HepG2 (cell line): ENCODE measurements at regions not wholly inside any gene's neighbourhood (a gene's known extent, or its start where the extent isn't known, plus 50 kb on each side); places are given as distances from the start of the nearest gene placed in this dataset.

Source experiments
- ATAC-seq: fragments of 200-7000 bp; cut with Tn5 transposase; 3 replicates; pipeline ENCODE4 v1.9.1; 2020; ENCODE audit warnings: mild to moderate bottlenecking, moderate library complexity
- BruUV-seq: library from RNA; stranded (reverse); fragments of 400-500 nt; replicated peaks from 2 replicates; lab custom pipeline; 2021; lab: Mats Ljungman, UMichigan
- CTCF ChIA-PET: fragments of 300-600 bp; formaldehyde crosslinking; extraction: SDS; loops from one replicate; lab custom pipeline; 2021; ENCODE audit warnings: low total read pairs, inconsistent platforms, low intra/inter-chr PET ratio; lab: Yijun Ruan, JAX
- POLR2A ChIA-PET: fragments of 350-600 bp; sonication (Branson Sonifier 250); formaldehyde crosslinking; loops from one replicate; lab custom pipeline; 2020; ENCODE audit warnings: antibody characterized with exemption, inconsistent platforms; lab: Yijun Ruan, JAX
- DNase-seq: peaks from one replicate; pipeline ENCODE4 v3.0.0-alpha.2; 2015; ENCODE audit warnings: low spot score
- FAIRE-seq: peaks from 3 replicates; lab custom pipeline; 2011; peaks lifted over from hg19 to GRCh38; lab: Jason Lieb, UNC
- H2AFZ ChIP-seq: one replicate; pipeline ENCODE4 v1.6.1; 2011; ENCODE audit warnings: low read length, inconsistent platforms
- H3K27ac ChIP-seq: fragments of 300-600 bp; 3 replicates; pipeline ENCODE4 v1.8.0; 2011; ENCODE audit warnings: mixed run types, mild to moderate bottlenecking, mixed read lengths, low read length, inconsistent platforms; ENCODE audit not compliant: insufficient read depth; ENCODE audit errors: extremely low read length
- H3K27me3 ChIP-seq, 2 experiments: fragments of 200-600 bp in 1 of 2; 2 replicates in 1 of 2; 3 replicates in 1 of 2; pipeline versions ENCODE4 v1.6.0 to v1.8.0; 2011; ENCODE audit warnings: low read length in 2 of 2, mild to moderate bottlenecking in 2 of 2, moderate library complexity in 2 of 2, inconsistent platforms in 1 of 2; ENCODE audit not compliant: insufficient read depth in 2 of 2, control insufficient read depth in 1 of 2
- H3K36me3 ChIP-seq, 2 experiments: fragments of 200-600 bp in 1 of 2; replicated peaks in 1 of 2; 2 replicates in 1 of 2; 3 replicates in 1 of 2; pipeline versions ENCODE4 v1.5.1 to v1.8.0; 2011; ENCODE audit warnings: low read length in 2 of 2, inconsistent platforms in 1 of 2; ENCODE audit not compliant: insufficient read depth in 2 of 2, control insufficient read depth in 1 of 2
- H3K4me1 ChIP-seq: 2 replicates; pipeline ENCODE4 v1.5.1; 2012; ENCODE audit warnings: low read length, inconsistent platforms; ENCODE audit not compliant: insufficient read depth
- H3K4me2 ChIP-seq: 2 replicates; pipeline ENCODE4 v1.6.0; 2011; ENCODE audit warnings: low read depth, low read length, inconsistent platforms
- H3K4me3 ChIP-seq, 3 experiments: fragments of 200-600 bp in 1 of 3; sonication (generic), shearing (Covaris generic) in 1 of 3; replicated peaks in 1 of 3; 2 replicates each; pipeline ENCODE4 v1.5.1; 2011 to 2016; ENCODE audit warnings: low read length in 3 of 3, inconsistent platforms in 2 of 3, low read depth in 2 of 3, mild to moderate bottlenecking in 2 of 3, control low read depth in 1 of 3, mixed read lengths in 1 of 3; ENCODE audit not compliant: insufficient read depth in 1 of 3
- H3K79me2 ChIP-seq: one replicate; pipeline ENCODE4 v1.6.1; 2011; ENCODE audit warnings: low read length, inconsistent platforms; ENCODE audit not compliant: insufficient read depth
- H3K9ac ChIP-seq: 2 replicates; pipeline ENCODE4 v1.6.0; 2011; ENCODE audit warnings: mild to moderate bottlenecking, low read depth, low read length, inconsistent platforms; ENCODE audit not compliant: insufficient read depth
- H3K9me3 ChIP-seq: 2 replicates; pipeline ENCODE4 v1.5.1; 2012; ENCODE audit warnings: mild to moderate bottlenecking, low read length
- H4K20me1 ChIP-seq: 2 replicates; pipeline ENCODE4 v1.6.0; 2011; ENCODE audit warnings: inconsistent platforms, mild to moderate bottlenecking, low read length, moderate library complexity; ENCODE audit not compliant: insufficient read depth
- EEA1 ChIP-seq: sonication (generic); formaldehyde crosslinking; IDR thresholded peaks from 2 replicates; pipeline ENCODE4 v1.5.1; 2020; ENCODE audit warnings: mild to moderate bottlenecking, missing genetic modification reagents, borderline replicate concordance
- EED ChIP-seq: sonication (generic); formaldehyde crosslinking; IDR thresholded peaks from 2 replicates; pipeline ENCODE4 v1.5.0; 2020; ENCODE audit warnings: mild to moderate bottlenecking, missing genetic modification reagents
- GFI1 ChIP-seq: sonication (generic); formaldehyde crosslinking; IDR thresholded peaks from 2 replicates; pipeline ENCODE4 v1.5.0; 2020; ENCODE audit warnings: missing genetic modification reagents, mild to moderate bottlenecking, borderline replicate concordance
- HINFP ChIP-seq: sonication (generic); formaldehyde crosslinking; IDR thresholded peaks from 2 replicates; pipeline ENCODE4 v1.4.0; 2020; ENCODE audit warnings: low read depth, mild to moderate bottlenecking, missing genetic modification reagents
- POGK ChIP-seq: sonication (generic); formaldehyde crosslinking; conservative IDR thresholded peaks from 2 replicates; pipeline ENCODE4 v1.8.0; 2022; ENCODE audit warnings: mild to moderate bottlenecking, moderate library complexity, missing genetic modification reagents
- SUZ12 ChIP-seq: fragments of 150-350 bp; IDR thresholded peaks from 2 replicates; pipeline ENCODE4 v1.6.1; 2014; ENCODE audit warnings: low read depth, low read length
- TP53 ChIP-seq: sonication (generic); formaldehyde crosslinking; conservative IDR thresholded peaks from 2 replicates; pipeline ENCODE4 v1.4.0; 2020; ENCODE audit warnings: missing genetic modification reagents
- ZGPAT ChIP-seq: IDR thresholded peaks from 2 replicates; pipeline ENCODE4 v1.6.1; 2016; ENCODE audit warnings: mild to moderate bottlenecking
- ZNF275 ChIP-seq: sonication (generic); formaldehyde crosslinking; IDR thresholded peaks from 2 replicates; pipeline ENCODE4 v1.8.0; 2022; ENCODE audit warnings: missing genetic modification reagents, mild to moderate bottlenecking, inconsistent platforms, borderline replicate concordance
- ZNF776 ChIP-seq: sonication (generic); formaldehyde crosslinking; IDR thresholded peaks from 2 replicates; pipeline ENCODE4 v1.4.0; 2020; ENCODE audit warnings: mild to moderate bottlenecking, missing genetic modification reagents
- ZNF788 ChIP-seq: sonication (generic); formaldehyde crosslinking; IDR thresholded peaks from 2 replicates; pipeline ENCODE4 v1.5.0; 2020; ENCODE audit warnings: mild to moderate bottlenecking, missing genetic modification reagents, borderline replicate concordance
- WGBS: methylation state at CpG from one replicate; pipeline ENCODE4 v1.1.6; 2017; ENCODE audit warnings: low lambda C conversion rate; 5-methylcytosine and 5-hydroxymethylcytosine counted together
- in situ Hi-C: cut with HindIII; loops from 2 replicates; pipeline ENCODE4 v1.10.0; 2017; ENCODE audit warnings: low pct_unique_long_range_greater_than_20kb; ENCODE audit not compliant: extremely low pct_ligation_motif_present
- intact Hi-C: fragments of 100-400 bp; cut with micrococcal nuclease; formaldehyde crosslinking; loops from one replicate; pipeline ENCODE4 v1.10.0; 2022; ENCODE audit not compliant: unreplicated experiment
- TF ChIP-seq, protein P1 (sequence below): sonication (generic); formaldehyde crosslinking; IDR thresholded peaks from 2 replicates; pipeline ENCODE4 v1.4.0; 2020; ENCODE audit warnings: missing genetic modification reagents
- TF ChIP-seq, protein P2 (sequence below): sonication (generic); formaldehyde crosslinking; IDR thresholded peaks from 2 replicates; pipeline ENCODE4 v1.5.0; 2020; ENCODE audit warnings: missing genetic modification reagents

GRCh38 chr6:90676516-90677300 is 89.8 kb upstream of the MAP3K7 start:
- no peak overlapping the region for H3K4me3 ChIP-seq
- H3K79me2 ChIP-seq = no peaks in the 10 kb centered on the region
- H4K20me1 ChIP-seq = no peaks in the 10 kb centered on the region
- CTCF ChIA-PET = no interaction called here
- WGBS = 2% methylated on average over 7 of the region's 7 CpGs
- no peaks in the 10 kb centered on the region for H3K9me3 ChIP-seq
- H3K36me3 ChIP-seq = no peaks in the 10 kb centered on the region
- no peak overlapping the region for H3K27ac ChIP-seq
- no peak overlapping the region for H3K9ac ChIP-seq
- POLR2A ChIA-PET = no interaction called here
- ATAC-seq (no peak), DNase-seq (no peak), FAIRE-seq (no peak)
- BruUV-seq = no TSS peak
- intact Hi-C loops = no loop called here
- in situ Hi-C loops = no loop called here
- H3K4me2 ChIP-seq = no peak overlapping the region
- no peak overlapping the region for H2AFZ ChIP-seq
- H3K27me3 ChIP-seq = peaks cover 0 to 11% of the 10 kb centered on the region in 2 experiments; a peak in 1 of 5 replicates
- H3K4me1 ChIP-seq = no peaks in the 10 kb centered on the region
- TF ChIP-seq, protein P1, sequence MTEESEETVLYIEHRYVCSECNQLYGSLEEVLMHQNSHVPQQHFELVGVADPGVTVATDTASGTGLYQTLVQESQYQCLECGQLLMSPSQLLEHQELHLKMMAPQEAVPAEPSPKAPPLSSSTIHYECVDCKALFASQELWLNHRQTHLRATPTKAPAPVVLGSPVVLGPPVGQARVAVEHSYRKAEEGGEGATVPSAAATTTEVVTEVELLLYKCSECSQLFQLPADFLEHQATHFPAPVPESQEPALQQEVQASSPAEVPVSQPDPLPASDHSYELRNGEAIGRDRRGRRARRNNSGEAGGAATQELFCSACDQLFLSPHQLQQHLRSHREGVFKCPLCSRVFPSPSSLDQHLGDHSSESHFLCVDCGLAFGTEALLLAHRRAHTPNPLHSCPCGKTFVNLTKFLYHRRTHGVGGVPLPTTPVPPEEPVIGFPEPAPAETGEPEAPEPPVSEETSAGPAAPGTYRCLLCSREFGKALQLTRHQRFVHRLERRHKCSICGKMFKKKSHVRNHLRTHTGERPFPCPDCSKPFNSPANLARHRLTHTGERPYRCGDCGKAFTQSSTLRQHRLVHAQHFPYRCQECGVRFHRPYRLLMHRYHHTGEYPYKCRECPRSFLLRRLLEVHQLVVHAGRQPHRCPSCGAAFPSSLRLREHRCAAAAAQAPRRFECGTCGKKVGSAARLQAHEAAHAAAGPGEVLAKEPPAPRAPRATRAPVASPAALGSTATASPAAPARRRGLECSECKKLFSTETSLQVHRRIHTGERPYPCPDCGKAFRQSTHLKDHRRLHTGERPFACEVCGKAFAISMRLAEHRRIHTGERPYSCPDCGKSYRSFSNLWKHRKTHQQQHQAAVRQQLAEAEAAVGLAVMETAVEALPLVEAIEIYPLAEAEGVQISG (CRISPR knock-in tag) = no peak
- TF ChIP-seq ZNF275 (CRISPR knock-in tag) = no peak
- no peak for TF ChIP-seq ZGPAT (CRISPR knock-in tag)
- TF ChIP-seq TP53 (CRISPR knock-in tag) = no peak
- TF ChIP-seq ZNF788 (CRISPR knock-in tag) = no peak
- TF ChIP-seq, protein P2, sequence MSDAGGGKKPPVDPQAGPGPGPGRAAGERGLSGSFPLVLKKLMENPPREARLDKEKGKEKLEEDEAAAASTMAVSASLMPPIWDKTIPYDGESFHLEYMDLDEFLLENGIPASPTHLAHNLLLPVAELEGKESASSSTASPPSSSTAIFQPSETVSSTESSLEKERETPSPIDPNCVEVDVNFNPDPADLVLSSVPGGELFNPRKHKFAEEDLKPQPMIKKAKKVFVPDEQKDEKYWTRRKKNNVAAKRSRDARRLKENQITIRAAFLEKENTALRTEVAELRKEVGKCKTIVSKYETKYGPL (CRISPR knock-in tag) = no peak
- TF ChIP-seq HINFP (CRISPR knock-in tag) = no peak
- TF ChIP-seq ZNF776 (CRISPR knock-in tag) = no peak
- TF ChIP-seq EED (CRISPR knock-in tag) = no peak
- no peak for TF ChIP-seq POGK (CRISPR knock-in tag)
- TF ChIP-seq GFI1 (CRISPR knock-in tag) = no peak
- no peak for TF ChIP-seq EEA1 (CRISPR knock-in tag)
- no peak for TF ChIP-seq SUZ12
